ENCODE measurements at regions not wholly inside any gene's neighbourhood (a gene's known extent, or its start where the extent isn't known, plus 50 kb on each side); places are given as distances from the start of the nearest gene placed in this dataset.

- Histone ChIP-seq H3K27ac (replicated peaks) (no peak overlapping the region), H3K27me3 (ENCODE audit: insufficient read depth, poor library complexity, severe bottlenecking) (no peaks in the 10 kb centered on the region), H3K4me3 (replicated peaks; ENCODE audit: insufficient read depth, low read length) (no peak overlapping the region)
- no peak for DNase-seq (ENCODE audit: low read depth in 1 of 2, low spot score in 1 of 2)
- TF ChIP-seq GABPA (IDR thresholded peaks at IDR 0.05; ENCODE audit: low read depth) (no peak), CTCF (IDR thresholded peaks at IDR 0.05; ENCODE audit: insufficient read depth, low read length) (no peak), POLR2AphosphoS5 (IDR thresholded peaks at IDR 0.05; ENCODE audit: low read depth) (no peak), SPI1 (IDR thresholded peaks at IDR 0.05; ENCODE audit: borderline replicate concordance, low read depth) (no peak), REST (IDR thresholded peaks at IDR 0.05; ENCODE audit: insufficient replicate concordance, low read depth) (no peak)
These were observed 50.6 kb upstream of the TMEM244 start for GRCh38 chr6:129911732-129912131.

Measured in HL-60 (cell line).